ENCODE measurements at regions not wholly inside any gene's neighbourhood (a gene's known extent, or its start where the extent isn't known, plus 50 kb on each side); places are given as distances from the start of the nearest gene placed in this dataset.
"Not testable (repeated sequence)": the region's sequence is repeated elsewhere in the genome, so short reads cannot be mapped to it uniquely, and the experiment has no call there.

GRCh38 chr6:60574723-60575122, 1711.3 kb downstream of the KHDRBS2 start:
- not testable (repeated sequence) for H3K4me3 ChIP-seq (ENCODE audit: low read depth, low read length)

GRCh38 chr6:60572607-60573006, 1713.4 kb downstream of the KHDRBS2 start:
- H3K4me3 ChIP-seq (ENCODE audit: low read depth, low read length); DNase-seq (ENCODE audit: low read depth): not testable (repeated sequence)
- TF ChIP-seq CTCF (IDR thresholded peaks at IDR 0.05; ENCODE audit: control insufficient read depth, extremely low read depth, insufficient read depth): peak; percentile 23; the same call in 1 of the 2 replicates

More at GRCh38 chr6:60574723-60575122, 1711.3 kb downstream of the KHDRBS2 start:
- DNase-seq (ENCODE audit: low read depth): not testable (repeated sequence)

GRCh38 chr6:60571293-60572016, 1714.6 kb downstream of the KHDRBS2 start:
- DNase-seq (ENCODE audit: low read depth): not testable (repeated sequence)

GRCh38 chr6:60570599-60570998, 1715.4 kb downstream of the KHDRBS2 start:
- DNase-seq (ENCODE audit: low read depth); H3K4me3 ChIP-seq (ENCODE audit: low read depth, low read length): not testable (repeated sequence)

More at GRCh38 chr6:60571293-60572016, 1714.6 kb downstream of the KHDRBS2 start:
- not testable (repeated sequence) for H3K4me3 ChIP-seq (ENCODE audit: low read depth, low read length)

GRCh38 chr6:60567447-60568187, 1718.4 kb downstream of the KHDRBS2 start:
- H3K4me3 ChIP-seq (ENCODE audit: low read depth, low read length); DNase-seq (ENCODE audit: low read depth): not testable (repeated sequence)

GRCh38 chr6:60566387-60566786, 1719.6 kb downstream of the KHDRBS2 start:
- DNase-seq (ENCODE audit: low read depth); H3K4me3 ChIP-seq (ENCODE audit: low read depth, low read length): not testable (repeated sequence)

GRCh38 chr6:60559702-60560101, 1726.3 kb downstream of the KHDRBS2 start:
- not testable (repeated sequence) for DNase-seq (ENCODE audit: low read depth); H3K4me3 ChIP-seq (ENCODE audit: low read depth, low read length)

- not testable (repeated sequence) for DNase-seq (ENCODE audit: low read depth); H3K4me3 ChIP-seq (ENCODE audit: low read depth, low read length)
These were observed 1738.7 kb downstream of the KHDRBS2 start for GRCh38 chr6:60547340-60547739.

GRCh38 chr6:60524770-60525169, 1761.3 kb downstream of the KHDRBS2 start:
- DNase-seq (ENCODE audit: low read depth); H3K4me3 ChIP-seq (ENCODE audit: low read depth, low read length): not testable (repeated sequence)

GRCh38 chr6:60477747-60478146, 1808.3 kb downstream of the KHDRBS2 start:
- DNase-seq (ENCODE audit: low read depth); H3K4me3 ChIP-seq (ENCODE audit: low read depth, low read length): not testable (repeated sequence)
- 0 out of 2 replicates have a peak, but pooled peaks have one; percentile 28 for TF ChIP-seq CTCF (IDR thresholded peaks at IDR 0.05; ENCODE audit: control insufficient read depth, extremely low read depth, insufficient read depth)

- not testable (repeated sequence) for H3K4me3 ChIP-seq (ENCODE audit: low read depth, low read length); DNase-seq (ENCODE audit: low read depth)
These were observed 1812.2 kb downstream of the KHDRBS2 start for GRCh38 chr6:60473805-60474204.

- H3K4me3 ChIP-seq (ENCODE audit: low read depth, low read length); DNase-seq (ENCODE audit: low read depth): not testable (repeated sequence)
These were observed 1814.6 kb downstream of the KHDRBS2 start for GRCh38 chr6:60471426-60471825.

- not testable (repeated sequence) for H3K4me3 ChIP-seq (ENCODE audit: low read depth, low read length); DNase-seq (ENCODE audit: low read depth)
These were observed 1835.6 kb downstream of the KHDRBS2 start for GRCh38 chr6:60450428-60450827.

- not testable (repeated sequence) for H3K4me3 ChIP-seq (ENCODE audit: low read depth, low read length); DNase-seq (ENCODE audit: low read depth)
These were observed 1841.5 kb downstream of the KHDRBS2 start for GRCh38 chr6:60444532-60444931.

GRCh38 chr6:60439709-60440108, 1846.3 kb downstream of the KHDRBS2 start:
- H3K4me3 ChIP-seq (ENCODE audit: low read depth, low read length); DNase-seq (ENCODE audit: low read depth): not testable (repeated sequence)

GRCh38 chr6:60422691-60423090, 1863.3 kb downstream of the KHDRBS2 start:
- H3K4me3 ChIP-seq (ENCODE audit: low read depth, low read length); DNase-seq (ENCODE audit: low read depth): not testable (repeated sequence)

GRCh38 chr6:60416118-60416517, 1869.9 kb downstream of the KHDRBS2 start:
- not testable (repeated sequence) for H3K4me3 ChIP-seq (ENCODE audit: low read depth, low read length); DNase-seq (ENCODE audit: low read depth)

Data from LNCaP clone FGC (cell line).